ENCODE measurements at regions not wholly inside any gene's neighbourhood (a gene's known extent, or its start where the extent isn't known, plus 50 kb on each side); places are given as distances from the start of the nearest gene placed in this dataset.

- Histone ChIP-seq H3K79me2 (ENCODE audit: insufficient read depth, low read length) (no peaks in the 10 kb centered on the region), H4K20me1 (ENCODE audit: insufficient read depth, low read length, poor library complexity, severe bottlenecking) (no peaks in the 10 kb centered on the region), H3K9me3 (ENCODE audit: insufficient read depth, low read depth, low read length) (no peaks in the 10 kb centered on the region), H2AFZ (ENCODE audit: low read length) (no peak overlapping the region), H3K9ac (ENCODE audit: low read depth, low read length, poor library complexity, severe bottlenecking) (no peak overlapping the region), H3K4me2 (ENCODE audit: low read depth, low read length, poor library complexity, severe bottlenecking) (no peak overlapping the region), H3F3A (ENCODE audit: low read depth) (no peaks in the 10 kb centered on the region), H3K27me3 (ENCODE audit: insufficient read depth, low read length, poor library complexity, severe bottlenecking) (no peaks in the 10 kb centered on the region), H3K4me1 (ENCODE audit: insufficient read depth, low read length, poor library complexity, severe bottlenecking) (peaks cover 16% of the 10 kb centered on the region), H3K4me3 (ENCODE audit: low read length, poor library complexity, severe bottlenecking) (no peak overlapping the region), H3K9me2 (replicated peaks; ENCODE audit: low read depth, low read length) (no peaks in the 10 kb centered on the region), H3K36me3 (ENCODE audit: insufficient read depth, low read length) (no peaks in the 10 kb centered on the region)
- no peak for TF ChIP-seq EZH2phosphoT487 (IDR thresholded peaks at IDR 0.05; ENCODE audit: borderline replicate concordance)
- TF ChIP-seq CTCF (conservative IDR thresholded peaks at IDR 0.05; ENCODE audit: low read length) = no peak
These were observed 110.0 kb upstream of the SLC22A23 start for GRCh38 chr6:3566812-3567211.

GRCh38 chr6:3565291-3565690, 108.4 kb upstream of the SLC22A23 start:
- Histone ChIP-seq H3K9me2 (replicated peaks; ENCODE audit: low read depth, low read length) (no peaks in the 10 kb centered on the region), H4K20me1 (ENCODE audit: insufficient read depth, low read length, poor library complexity, severe bottlenecking) (no peaks in the 10 kb centered on the region), H3K27me3 (ENCODE audit: insufficient read depth, low read length, poor library complexity, severe bottlenecking) (no peaks in the 10 kb centered on the region), H3K4me2 (ENCODE audit: low read depth, low read length, poor library complexity, severe bottlenecking) (no peak overlapping the region), H3K9ac (ENCODE audit: low read depth, low read length, poor library complexity, severe bottlenecking) (no peak overlapping the region), H3K79me2 (ENCODE audit: insufficient read depth, low read length) (no peaks in the 10 kb centered on the region), H3K4me1 (ENCODE audit: insufficient read depth, low read length, poor library complexity, severe bottlenecking) (peaks cover 16% of the 10 kb centered on the region), H3F3A (ENCODE audit: low read depth) (no peaks in the 10 kb centered on the region), H3K4me3 (ENCODE audit: low read length, poor library complexity, severe bottlenecking) (no peak overlapping the region), H2AFZ (ENCODE audit: low read length) (no peak overlapping the region), H3K36me3 (ENCODE audit: insufficient read depth, low read length) (no peaks in the 10 kb centered on the region), H3K9me3 (ENCODE audit: insufficient read depth, low read depth, low read length) (no peaks in the 10 kb centered on the region)
- no peak for TF ChIP-seq EZH2phosphoT487 (IDR thresholded peaks at IDR 0.05; ENCODE audit: borderline replicate concordance)
- TF ChIP-seq CTCF (conservative IDR thresholded peaks at IDR 0.05; ENCODE audit: low read length) = no peak

GRCh38 chr6:3561725-3562124, 104.9 kb upstream of the SLC22A23 start:
- Histone ChIP-seq H3K4me1 (ENCODE audit: insufficient read depth, low read length, poor library complexity, severe bottlenecking) (peaks cover 12% of the 10 kb centered on the region), H3K9ac (ENCODE audit: low read depth, low read length, poor library complexity, severe bottlenecking) (no peak overlapping the region), H4K20me1 (ENCODE audit: insufficient read depth, low read length, poor library complexity, severe bottlenecking) (no peaks in the 10 kb centered on the region), H3K4me3 (ENCODE audit: low read length, poor library complexity, severe bottlenecking) (no peak overlapping the region), H3K9me2 (replicated peaks; ENCODE audit: low read depth, low read length) (no peaks in the 10 kb centered on the region), H3K27me3 (ENCODE audit: insufficient read depth, low read length, poor library complexity, severe bottlenecking) (no peaks in the 10 kb centered on the region), H3K79me2 (ENCODE audit: insufficient read depth, low read length) (no peaks in the 10 kb centered on the region), H3K9me3 (ENCODE audit: insufficient read depth, low read depth, low read length) (no peaks in the 10 kb centered on the region), H3F3A (ENCODE audit: low read depth) (no peaks in the 10 kb centered on the region), H3K36me3 (ENCODE audit: insufficient read depth, low read length) (no peaks in the 10 kb centered on the region), H2AFZ (ENCODE audit: low read length) (peak overlapping the region; percentile 57), H3K4me2 (ENCODE audit: low read depth, low read length, poor library complexity, severe bottlenecking) (no peak overlapping the region)
- peak; percentile 48 for TF ChIP-seq CTCF (conservative IDR thresholded peaks at IDR 0.05; ENCODE audit: low read length)
- TF ChIP-seq EZH2phosphoT487 (IDR thresholded peaks at IDR 0.05; ENCODE audit: borderline replicate concordance) = no peak
